SK-N-SH treated with all-trans-retinoic acid at 6 μM for 48 hours (cell line): ENCODE measurements at regions not wholly inside any gene's neighbourhood (a gene's known extent, or its start where the extent isn't known, plus 50 kb on each side); places are given as distances from the start of the nearest gene placed in this dataset.

ENCODE experiments used
- ATAC-seq: fragments of 200-7000 bp; cut with Tn5 transposase; 3 replicates; pipeline ENCODE4 v1.9.1; 2020; ENCODE audit warnings: mild to moderate bottlenecking, moderate library complexity
- ARNTL ChIP-seq: fragments of 450-650 bp; formaldehyde crosslinking; IDR thresholded peaks from 2 replicates; pipeline ENCODE4 v1.5.0; 2020; ENCODE audit warnings: low read depth, mild to moderate bottlenecking, moderate library complexity, borderline replicate concordance
- BACH2 ChIP-seq: fragments of 250-450 bp; sonication (Bioruptor Pico); IDR thresholded peaks from 2 replicates; pipeline ENCODE4 v1.9.0; 2021; ENCODE audit warnings: mild to moderate bottlenecking, borderline replicate concordance
- CREB5 ChIP-seq: fragments of 250-450 bp; sonication (Bioruptor Pico); IDR thresholded peaks from 2 replicates; pipeline ENCODE4 v1.5.1; 2020; ENCODE audit warnings: low read depth, mild to moderate bottlenecking, moderate library complexity
- CSDC2 ChIP-seq: fragments of 250-450 bp; sonication (Bioruptor Pico); IDR thresholded peaks from 2 replicates; pipeline ENCODE4 v1.5.0; 2020; ENCODE audit warnings: mild to moderate bottlenecking, moderate library complexity
- ESRRG ChIP-seq: fragments of 250-450 bp; sonication (Bioruptor Pico); IDR thresholded peaks from 2 replicates; pipeline ENCODE4 v1.6.1; 2021; ENCODE audit warnings: mild to moderate bottlenecking
- GLIS3 ChIP-seq: fragments of 250-450 bp; sonication (Bioruptor Pico); IDR thresholded peaks from 2 replicates; pipeline ENCODE4 v1.5.0; 2020; ENCODE audit warnings: mild to moderate bottlenecking, moderate library complexity
- ISL1 ChIP-seq: fragments of 250-450 bp; sonication (Bioruptor Pico); IDR thresholded peaks from 2 replicates; pipeline ENCODE4 v2.1.2; 2022; ENCODE audit warnings: mild to moderate bottlenecking, moderate library complexity
- OSR1 ChIP-seq: fragments of 250-450 bp; sonication (Bioruptor Pico); IDR thresholded peaks from 2 replicates; pipeline ENCODE4 v1.8.0; 2022; ENCODE audit warnings: moderate library complexity, mild to moderate bottlenecking, inconsistent platforms
- PPARA ChIP-seq: fragments of 250-450 bp; sonication (Bioruptor Pico); IDR thresholded peaks from 2 replicates; pipeline ENCODE4 v1.5.0; 2020; ENCODE audit warnings: mild to moderate bottlenecking, borderline replicate concordance
- RARB ChIP-seq: fragments of 250-450 bp; sonication (Bioruptor Pico); IDR thresholded peaks from 2 replicates; pipeline ENCODE4 v1.8.0; 2021; ENCODE audit warnings: mild to moderate bottlenecking, moderate library complexity
- SNAI2 ChIP-seq: fragments of 250-450 bp; sonication (Bioruptor Pico); IDR thresholded peaks from 2 replicates; pipeline ENCODE4 v1.5.0; 2020; ENCODE audit warnings: mild to moderate bottlenecking, moderate library complexity
- TCF4 ChIP-seq: fragments of 250-450 bp; sonication (Bioruptor Pico); IDR thresholded peaks from 2 replicates; pipeline ENCODE4 v1.8.0; 2021; ENCODE audit warnings: mild to moderate bottlenecking, moderate library complexity, borderline replicate concordance
- TSHZ2 ChIP-seq: fragments of 250-450 bp; sonication (Bioruptor Pico); IDR thresholded peaks from 2 replicates; pipeline ENCODE4 v1.5.0; 2020; ENCODE audit warnings: mild to moderate bottlenecking, moderate library complexity
- ZC3H10 ChIP-seq: fragments of 250-450 bp; sonication (Bioruptor Pico); IDR thresholded peaks from 2 replicates; pipeline ENCODE4 v1.5.1; 2021; ENCODE audit warnings: mild to moderate bottlenecking, moderate library complexity
- ZFP3 ChIP-seq: fragments of 250-450 bp; sonication (Bioruptor Pico); IDR thresholded peaks from 2 replicates; pipeline ENCODE4 v1.5.0; 2020; ENCODE audit warnings: mild to moderate bottlenecking, moderate library complexity
- ZFP30 ChIP-seq: fragments of 450-650 bp; formaldehyde crosslinking; IDR thresholded peaks from 2 replicates; pipeline ENCODE4 v1.5.0; 2022; ENCODE audit warnings: mild to moderate bottlenecking, moderate library complexity
- ZNF565 ChIP-seq: fragments of 450-650 bp; formaldehyde crosslinking; conservative IDR thresholded peaks from 2 replicates; pipeline ENCODE4 v1.5.0; 2020; ENCODE audit warnings: low read depth, mild to moderate bottlenecking, moderate library complexity
- ZNF70 ChIP-seq: fragments of 450-650 bp; formaldehyde crosslinking; IDR thresholded peaks from 2 replicates; pipeline ENCODE4 v1.5.0; 2020; ENCODE audit warnings: mild to moderate bottlenecking, moderate library complexity
- ZNF8 ChIP-seq: fragments of 450-650 bp; formaldehyde crosslinking; IDR thresholded peaks from 2 replicates; pipeline ENCODE4 v1.5.0; 2020; ENCODE audit warnings: mild to moderate bottlenecking, moderate library complexity
- TF ChIP-seq, protein P1 (sequence below): fragments of 250-450 bp; sonication (Bioruptor Pico); IDR thresholded peaks from 2 replicates; pipeline ENCODE4 v1.8.0; 2020; ENCODE audit warnings: mild to moderate bottlenecking, moderate library complexity, borderline replicate concordance
- TF ChIP-seq, protein P2 (sequence below): fragments of 250-450 bp; sonication (Bioruptor Pico); IDR thresholded peaks from 2 replicates; pipeline ENCODE4 v1.8.0; 2021; ENCODE audit warnings: low read depth, mild to moderate bottlenecking, moderate library complexity, borderline replicate concordance
- TF ChIP-seq, protein P3 (sequence below): fragments of 250-450 bp; sonication (Bioruptor Pico); IDR thresholded peaks from 2 replicates; pipeline ENCODE4 v1.5.1; 2021; ENCODE audit warnings: mild to moderate bottlenecking, moderate library complexity

DNA sequence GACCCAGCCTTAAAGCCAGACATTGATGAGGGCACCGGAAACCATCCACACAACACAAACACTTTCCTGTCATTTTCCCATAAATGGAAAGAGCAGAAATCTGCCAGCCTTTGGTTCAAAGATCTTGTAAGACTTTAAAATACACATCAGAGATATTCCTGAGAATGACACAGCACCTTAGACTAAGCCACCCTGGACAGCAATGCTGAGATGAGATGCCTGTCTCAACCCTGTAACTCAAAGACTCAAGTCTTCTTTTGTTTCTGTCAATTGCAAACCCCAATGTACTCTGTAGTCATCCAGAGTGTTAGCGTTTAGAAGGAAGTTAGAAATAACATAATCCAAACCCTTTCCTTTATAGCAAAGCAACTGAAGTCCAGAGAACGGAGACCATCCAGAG is 119.2 kb downstream of the CCNA1 start:
- TF ChIP-seq, protein P1, sequence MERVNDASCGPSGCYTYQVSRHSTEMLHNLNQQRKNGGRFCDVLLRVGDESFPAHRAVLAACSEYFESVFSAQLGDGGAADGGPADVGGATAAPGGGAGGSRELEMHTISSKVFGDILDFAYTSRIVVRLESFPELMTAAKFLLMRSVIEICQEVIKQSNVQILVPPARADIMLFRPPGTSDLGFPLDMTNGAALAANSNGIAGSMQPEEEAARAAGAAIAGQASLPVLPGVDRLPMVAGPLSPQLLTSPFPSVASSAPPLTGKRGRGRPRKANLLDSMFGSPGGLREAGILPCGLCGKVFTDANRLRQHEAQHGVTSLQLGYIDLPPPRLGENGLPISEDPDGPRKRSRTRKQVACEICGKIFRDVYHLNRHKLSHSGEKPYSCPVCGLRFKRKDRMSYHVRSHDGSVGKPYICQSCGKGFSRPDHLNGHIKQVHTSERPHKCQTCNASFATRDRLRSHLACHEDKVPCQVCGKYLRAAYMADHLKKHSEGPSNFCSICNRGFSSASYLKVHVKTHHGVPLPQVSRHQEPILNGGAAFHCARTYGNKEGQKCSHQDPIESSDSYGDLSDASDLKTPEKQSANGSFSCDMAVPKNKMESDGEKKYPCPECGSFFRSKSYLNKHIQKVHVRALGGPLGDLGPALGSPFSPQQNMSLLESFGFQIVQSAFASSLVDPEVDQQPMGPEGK (CRISPR knock-in tag) = no peak
- no peak for TF ChIP-seq ISL1 (CRISPR knock-in tag)
- TF ChIP-seq, protein P2, sequence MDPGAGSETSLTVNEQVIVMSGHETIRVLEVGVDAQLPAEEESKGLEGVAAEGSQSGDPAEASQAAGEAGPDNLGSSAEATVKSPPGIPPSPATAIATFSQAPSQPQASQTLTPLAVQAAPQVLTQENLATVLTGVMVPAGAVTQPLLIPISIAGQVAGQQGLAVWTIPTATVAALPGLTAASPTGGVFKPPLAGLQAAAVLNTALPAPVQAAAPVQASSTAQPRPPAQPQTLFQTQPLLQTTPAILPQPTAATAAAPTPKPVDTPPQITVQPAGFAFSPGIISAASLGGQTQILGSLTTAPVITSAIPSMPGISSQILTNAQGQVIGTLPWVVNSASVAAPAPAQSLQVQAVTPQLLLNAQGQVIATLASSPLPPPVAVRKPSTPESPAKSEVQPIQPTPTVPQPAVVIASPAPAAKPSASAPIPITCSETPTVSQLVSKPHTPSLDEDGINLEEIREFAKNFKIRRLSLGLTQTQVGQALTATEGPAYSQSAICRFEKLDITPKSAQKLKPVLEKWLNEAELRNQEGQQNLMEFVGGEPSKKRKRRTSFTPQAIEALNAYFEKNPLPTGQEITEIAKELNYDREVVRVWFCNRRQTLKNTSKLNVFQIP = no peak
- TF ChIP-seq, protein P3, sequence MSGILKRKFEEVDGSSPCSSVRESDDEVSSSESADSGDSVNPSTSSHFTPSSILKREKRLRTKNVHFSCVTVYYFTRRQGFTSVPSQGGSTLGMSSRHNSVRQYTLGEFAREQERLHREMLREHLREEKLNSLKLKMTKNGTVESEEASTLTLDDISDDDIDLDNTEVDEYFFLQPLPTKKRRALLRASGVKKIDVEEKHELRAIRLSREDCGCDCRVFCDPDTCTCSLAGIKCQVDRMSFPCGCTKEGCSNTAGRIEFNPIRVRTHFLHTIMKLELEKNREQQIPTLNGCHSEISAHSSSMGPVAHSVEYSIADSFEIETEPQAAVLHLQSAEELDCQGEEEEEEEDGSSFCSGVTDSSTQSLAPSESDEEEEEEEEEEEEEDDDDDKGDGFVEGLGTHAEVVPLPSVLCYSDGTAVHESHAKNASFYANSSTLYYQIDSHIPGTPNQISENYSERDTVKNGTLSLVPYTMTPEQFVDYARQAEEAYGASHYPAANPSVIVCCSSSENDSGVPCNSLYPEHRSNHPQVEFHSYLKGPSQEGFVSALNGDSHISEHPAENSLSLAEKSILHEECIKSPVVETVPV (CRISPR knock-in tag) = no peak
- no peak for TF ChIP-seq ZNF70
- TF ChIP-seq ARNTL = no peak
- TF ChIP-seq TCF4 (CRISPR knock-in tag) = no peak
- no peak for TF ChIP-seq PPARA (CRISPR knock-in tag)
- TF ChIP-seq SNAI2 (CRISPR knock-in tag) = no peak
- TF ChIP-seq ZNF565 (CRISPR knock-in tag) = no peak
- TF ChIP-seq CREB5 = no peak
- TF ChIP-seq ZC3H10 (CRISPR knock-in tag) = no peak
- TF ChIP-seq GLIS3 = no peak
- no peak for TF ChIP-seq TSHZ2 (CRISPR knock-in tag)
- no peak for TF ChIP-seq RARB (CRISPR knock-in tag)
- TF ChIP-seq ZNF8 (CRISPR knock-in tag) = no peak
- TF ChIP-seq OSR1 (CRISPR knock-in tag) = no peak
- no peak for TF ChIP-seq CSDC2 (CRISPR knock-in tag)
- no peak for TF ChIP-seq BACH2 (CRISPR knock-in tag)
- TF ChIP-seq ZFP30 (CRISPR knock-in tag) = no peak
- ATAC-seq = no peak

GRCh38 chr13:36552334-36552733 is 120.0 kb downstream of the CCNA1 start:
- no peak for TF ChIP-seq ZFP3
- TF ChIP-seq, protein P1 (CRISPR knock-in tag) = no peak
- no peak for TF ChIP-seq GLIS3
- no peak for TF ChIP-seq ISL1 (CRISPR knock-in tag)
- TF ChIP-seq ZNF565 (CRISPR knock-in tag) = no peak
- no peak for TF ChIP-seq TSHZ2 (CRISPR knock-in tag)
- TF ChIP-seq ZFP30 (CRISPR knock-in tag) = no peak
- TF ChIP-seq CREB5 = no peak
- no peak for TF ChIP-seq SNAI2 (CRISPR knock-in tag)
- TF ChIP-seq PPARA (CRISPR knock-in tag) = no peak
- no peak for TF ChIP-seq RARB (CRISPR knock-in tag)
- no peak for TF ChIP-seq ESRRG (CRISPR knock-in tag)
- no peak for TF ChIP-seq BACH2 (CRISPR knock-in tag)
- no peak for TF ChIP-seq ZNF70
- no peak for TF ChIP-seq ARNTL
- no peak for ATAC-seq
